EL (cell line): ENCODE measurements at regions not wholly inside any gene's neighbourhood (a gene's known extent, or its start where the extent isn't known, plus 50 kb on each side); places are given as distances from the start of the nearest gene placed in this dataset.
"Not testable (repeated sequence)": the region's sequence is repeated elsewhere in the genome, so short reads cannot be mapped to it uniquely, and the experiment has no call there.

ENCODE experiments used
- DNase-seq: peaks from one replicate; pipeline ENCODE4 v3.0.0-alpha.2; 2016

GRCh38 chr2:224260372-224261020 lies 141.4 kb downstream of the FAM124B start:
- no peak for DNase-seq

- DNase-seq: no peak
These were observed 142.1 kb downstream of the FAM124B start for GRCh38 chr2:224259831-224260230.

- DNase-seq: no peak
These were observed 143.8 kb downstream of the FAM124B start for GRCh38 chr2:224258059-224258458.

- no peak for DNase-seq
These were observed 144.8 kb downstream of the FAM124B start for GRCh38 chr2:224257156-224257555.

GRCh38 chr2:224253464-224253863 lies 148.4 kb downstream of the FAM124B start:
- no peak for DNase-seq

- DNase-seq: peak; percentile 16
These were observed 149.3 kb downstream of the FAM124B start for GRCh38 chr2:224252631-224253030.

- DNase-seq: no peak
These were observed 152.9 kb downstream of the FAM124B start for GRCh38 chr2:224248944-224249371.

- no peak for DNase-seq
These were observed 159.3 kb downstream of the FAM124B start for GRCh38 chr2:224242561-224242960.

GRCh38 chr2:224241812-224242211 lies 160.1 kb downstream of the FAM124B start:
- no peak for DNase-seq

GRCh38 chr2:224241001-224241400 lies 160.9 kb downstream of the FAM124B start:
- DNase-seq: no peak

GRCh38 chr2:224223851-224224555 lies 177.9 kb downstream of the FAM124B start:
- no peak for DNase-seq

- no peak for DNase-seq
These were observed 178.9 kb downstream of the FAM124B start for GRCh38 chr2:224222974-224223373.

- DNase-seq: peak; percentile 20
These were observed 179.6 kb downstream of the FAM124B start for GRCh38 chr2:224222291-224222690.

- peak; percentile 98 for DNase-seq
These were observed 180.4 kb downstream of the FAM124B start for GRCh38 chr2:224221455-224221913.

- peak; percentile 57 for DNase-seq
These were observed 181.2 kb downstream of the FAM124B start for GRCh38 chr2:224220586-224221255.

GRCh38 chr2:224219781-224220180 lies 180.7 kb upstream of the SERPINE2 start:
- no peak for DNase-seq

GRCh38 chr2:224217962-224218347 lies 178.9 kb upstream of the SERPINE2 start:
- DNase-seq: peak; percentile 59

- no peak for DNase-seq
These were observed 178.3 kb upstream of the SERPINE2 start for GRCh38 chr2:224217233-224217961.

GRCh38 chr2:224215611-224216010 lies 176.5 kb upstream of the SERPINE2 start:
- DNase-seq: not testable (repeated sequence)

GRCh38 chr2:224213396-224213795 lies 174.3 kb upstream of the SERPINE2 start:
- DNase-seq: no peak

GRCh38 chr2:224211791-224212190 lies 172.7 kb upstream of the SERPINE2 start:
- no peak for DNase-seq

- DNase-seq: peak; percentile 57
These were observed 172.0 kb upstream of the SERPINE2 start for GRCh38 chr2:224211181-224211480.
